ENCODE measurements at regions not wholly inside any gene's neighbourhood (a gene's known extent, or its start where the extent isn't known, plus 50 kb on each side); places are given as distances from the start of the nearest gene placed in this dataset.

- DNase-seq = no peak
Measured at GRCh38 chr5:136526791-136527190, 161.4 kb upstream of the TRPC7 start.

DNA sequence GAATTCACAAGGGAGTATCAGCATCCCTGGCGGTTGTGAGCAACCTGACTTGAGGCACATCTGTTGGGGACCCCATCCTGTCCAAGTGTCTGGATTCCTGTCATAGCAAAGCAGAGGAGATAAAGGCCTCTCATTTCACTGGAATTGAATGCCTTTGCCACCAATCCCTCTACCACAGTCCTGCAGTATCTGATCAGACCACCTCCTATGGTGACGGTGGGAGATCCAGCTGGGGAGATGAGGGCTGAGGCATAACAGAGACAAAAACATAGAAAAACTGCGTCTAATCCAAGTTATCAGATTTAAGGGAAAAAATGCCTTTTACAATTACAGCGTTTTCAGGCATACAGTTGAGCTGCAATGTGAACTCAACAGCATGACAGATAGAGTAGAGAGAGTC lies 160.7 kb upstream of the TRPC7 start:
- no peak for DNase-seq

- no peak for DNase-seq
Measured at GRCh38 chr5:136525597-136525996, 160.3 kb upstream of the TRPC7 start.

DNA sequence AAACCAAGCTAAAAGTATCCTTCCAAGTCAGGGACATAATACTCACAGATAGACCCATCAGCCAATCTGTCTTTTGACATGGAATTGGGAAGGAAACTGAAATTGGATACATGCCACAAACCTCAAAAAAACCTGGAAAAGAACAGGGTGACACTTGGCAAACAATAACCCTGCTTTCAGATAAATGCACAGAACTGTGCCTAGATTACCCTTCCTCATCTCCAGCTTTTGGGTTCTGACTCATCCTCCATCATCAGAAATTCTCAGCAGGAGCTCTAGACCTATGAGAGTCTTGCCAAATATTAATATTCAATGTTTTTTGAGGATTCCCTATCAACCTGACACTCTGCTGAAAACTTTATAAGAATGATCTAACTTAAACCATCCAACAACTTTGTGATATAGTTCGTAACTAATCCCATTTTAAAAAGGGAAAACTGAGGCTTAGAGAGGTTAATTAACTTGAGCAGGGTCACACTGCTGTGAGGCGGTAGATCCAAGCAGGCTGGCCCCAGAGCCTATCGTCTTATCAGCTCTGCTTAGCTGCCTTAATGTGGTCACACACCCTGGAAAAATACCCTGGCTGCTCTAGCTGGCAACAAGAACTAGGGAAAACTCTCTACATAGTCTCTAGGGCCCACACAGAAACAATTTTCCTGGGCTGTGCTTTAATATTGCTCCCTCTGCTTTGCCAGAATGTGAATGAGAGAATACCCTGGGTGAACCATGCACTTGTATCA lies 157.0 kb upstream of the TRPC7 start:
- no peak for DNase-seq

GRCh38 chr5:136521696-136522095 lies 156.4 kb upstream of the TRPC7 start:
- no peak for DNase-seq

GRCh38 chr5:136518814-136519213 lies 153.5 kb upstream of the TRPC7 start:
- DNase-seq = no peak

- DNase-seq = no peak
Measured at GRCh38 chr5:136518174-136518573, 152.8 kb upstream of the TRPC7 start.

DNA sequence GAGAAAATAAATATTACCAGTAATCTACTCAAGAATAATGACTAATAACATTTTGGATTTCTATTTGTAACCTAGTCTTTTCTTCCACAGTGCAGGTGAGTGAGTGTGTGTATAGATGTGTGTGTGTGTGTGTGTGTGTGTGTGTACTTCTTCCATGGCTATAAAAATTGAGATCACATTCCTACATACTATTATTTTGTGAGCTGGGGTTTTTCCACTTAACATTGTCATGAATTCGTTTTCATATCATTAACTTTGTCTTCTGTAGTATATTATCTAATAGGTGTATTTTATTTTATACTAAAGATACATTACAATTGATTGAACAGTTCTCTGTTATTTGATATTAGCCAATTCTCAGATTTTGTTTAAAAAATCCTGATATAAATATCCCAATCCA lies 152.4 kb upstream of the TRPC7 start:
- DNase-seq = no peak

DNA sequence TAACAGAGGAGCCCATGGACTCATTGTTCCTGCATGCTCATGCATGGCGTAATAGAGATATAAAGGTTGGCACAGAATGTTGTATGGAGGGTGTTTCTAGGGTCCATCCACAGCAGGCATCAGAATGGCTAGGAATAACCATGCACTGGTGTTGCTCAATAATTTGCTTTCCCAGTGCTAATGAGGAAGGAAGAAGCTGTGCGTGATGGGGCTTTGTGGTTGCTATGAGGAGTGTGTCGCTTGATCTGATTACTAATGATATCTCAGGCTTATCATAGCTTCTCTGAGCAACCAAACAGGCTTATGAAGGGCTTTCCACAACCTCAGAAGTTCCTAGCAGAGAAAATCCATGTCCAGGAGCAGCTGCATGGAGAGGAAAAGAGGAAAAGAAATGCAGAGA lies 151.3 kb upstream of the TRPC7 start:
- no peak for DNase-seq

DNA sequence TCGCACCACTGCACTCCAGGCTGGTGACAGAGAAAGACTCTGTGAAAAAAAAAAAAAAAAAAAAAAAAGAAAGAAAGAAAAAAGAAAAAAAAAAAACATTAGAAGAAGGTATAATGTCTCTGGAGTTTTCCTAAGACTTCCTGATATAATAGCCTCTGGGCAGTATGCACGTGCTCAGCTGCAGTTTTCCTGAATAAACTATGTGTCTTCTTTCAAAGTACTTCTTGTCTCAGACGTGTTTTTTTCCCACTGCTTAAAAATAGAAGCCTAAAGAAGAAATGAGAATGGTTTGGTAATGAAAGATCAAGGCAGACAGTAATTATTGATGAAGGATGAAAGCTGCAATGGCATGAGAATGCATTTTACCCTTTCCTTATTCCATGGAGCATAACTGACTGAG lies 148.1 kb upstream of the TRPC7 start:
- no peak for DNase-seq

GRCh38 chr5:136511046-136511445 lies 145.7 kb upstream of the TRPC7 start:
- DNase-seq = no peak

DNA sequence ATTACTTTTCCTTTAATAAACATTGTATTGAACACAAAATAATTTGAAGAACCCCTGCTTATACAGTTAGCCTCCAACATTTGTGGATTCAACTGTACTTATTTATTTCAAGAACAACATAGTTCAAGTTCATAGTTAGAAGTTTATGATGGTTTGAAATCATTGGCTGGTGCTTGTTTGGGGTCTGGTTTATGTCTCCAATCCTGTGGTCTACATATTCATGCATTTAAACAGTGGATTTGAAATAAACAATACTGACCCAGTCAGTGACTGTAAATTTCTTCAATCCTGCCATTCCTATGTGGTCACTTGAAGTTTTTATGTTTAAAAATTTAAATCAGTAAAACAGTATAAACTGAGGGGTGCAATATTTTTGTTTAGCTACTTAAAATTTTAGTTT lies 145.1 kb upstream of the TRPC7 start:
- no peak for DNase-seq

DNA sequence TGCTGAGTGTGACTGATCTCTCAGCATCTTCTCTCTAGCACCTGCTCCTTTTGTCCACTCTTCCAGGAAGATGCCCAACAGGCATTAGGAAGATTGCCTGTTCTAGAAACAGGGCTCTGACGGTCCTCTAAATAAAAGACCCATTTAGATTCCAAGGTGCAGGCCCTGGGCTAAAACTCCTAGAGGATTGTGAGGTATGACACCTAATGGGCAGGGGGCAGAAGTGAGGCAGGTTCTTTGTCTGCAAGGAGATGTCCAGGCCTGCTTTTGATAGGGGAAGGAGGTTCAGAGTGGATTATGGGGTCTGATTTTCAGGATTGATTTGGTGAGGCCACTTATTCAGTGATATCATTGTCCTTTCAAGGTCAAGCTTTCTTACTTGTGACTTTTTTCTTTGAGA lies 140.8 kb upstream of the TRPC7 start:
- DNase-seq = no peak

DNA sequence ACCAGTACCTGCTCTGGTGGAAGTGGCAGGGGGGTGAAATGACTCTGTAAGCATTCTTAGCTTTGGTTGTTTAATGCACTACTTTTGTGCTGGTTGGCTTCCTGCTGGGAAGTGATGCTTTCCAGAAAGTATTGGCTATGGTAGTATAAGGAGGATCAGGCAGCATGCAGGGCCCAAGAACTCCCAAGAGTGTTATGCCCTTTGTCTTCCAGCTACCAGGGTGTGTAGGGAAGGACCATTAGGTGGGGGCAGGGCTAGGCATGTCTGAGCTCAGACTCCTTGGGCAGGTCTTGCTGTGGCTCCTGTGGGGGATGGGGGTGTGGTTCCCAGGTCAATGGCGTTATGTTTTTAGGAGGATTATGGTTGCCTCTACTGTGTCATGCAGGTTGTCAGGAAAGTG lies 135.8 kb upstream of the TRPC7 start:
- no peak for DNase-seq

DNA sequence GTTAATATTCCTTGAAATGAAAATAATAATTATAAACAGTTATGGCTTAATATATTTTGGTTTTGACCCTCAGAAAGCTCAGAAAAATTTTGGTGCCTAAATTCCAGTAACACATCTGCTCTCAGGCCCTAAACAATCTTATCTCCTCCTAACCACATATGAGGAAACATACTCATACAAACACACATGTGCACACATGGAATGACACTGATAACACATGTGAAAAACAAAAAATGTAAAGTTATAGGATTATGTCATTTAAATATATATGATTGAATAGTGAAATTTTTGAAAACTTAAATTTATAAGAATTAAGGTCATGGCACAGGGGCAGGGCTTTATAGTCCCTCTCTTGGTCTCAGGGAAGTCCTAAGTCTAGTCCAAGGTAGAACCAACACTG lies 127.2 kb upstream of the TRPC7 start:
- DNase-seq = no peak

GRCh38 chr5:136491806-136492205 lies 126.5 kb upstream of the TRPC7 start:
- DNase-seq = no peak

- no peak for DNase-seq
Measured at GRCh38 chr5:136484808-136485325, 119.5 kb upstream of the TRPC7 start.

DNA sequence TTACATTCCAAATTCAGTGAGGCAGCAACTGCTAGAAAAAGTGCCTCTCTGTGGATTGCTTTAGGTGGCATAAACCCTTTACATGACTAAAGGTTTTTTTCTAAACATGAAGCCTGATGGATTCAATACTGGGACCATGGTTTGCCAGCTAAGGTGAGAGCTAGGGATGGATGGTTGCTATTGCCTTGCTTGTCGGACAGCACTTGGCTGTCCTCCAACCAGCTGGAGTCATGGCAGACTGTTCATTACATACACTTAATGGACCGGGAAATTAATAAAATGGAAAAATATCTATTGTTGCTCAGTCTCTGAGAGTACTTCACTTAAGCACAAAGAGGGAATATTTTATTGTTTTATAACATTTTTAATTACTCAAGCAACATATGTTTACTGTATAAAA lies 116.9 kb upstream of the TRPC7 start:
- no peak for DNase-seq

DNA sequence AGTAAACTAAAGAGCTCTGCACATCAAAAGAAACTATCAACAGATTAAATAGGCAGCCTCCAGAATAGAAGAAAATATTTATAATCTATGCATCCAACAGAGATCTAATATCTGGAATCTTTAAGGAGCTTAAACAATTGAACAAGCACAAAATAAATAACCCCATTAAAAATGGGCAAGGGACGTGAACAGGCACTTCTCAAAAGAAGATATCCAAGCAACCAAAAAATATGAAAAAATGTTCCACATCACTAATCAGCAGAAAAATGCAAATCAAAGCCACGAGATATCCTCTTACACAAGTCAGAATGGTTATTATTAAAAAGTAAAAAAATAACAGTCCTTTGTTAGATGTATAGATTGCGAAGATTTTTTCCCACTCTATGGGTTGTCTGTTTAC lies 109.1 kb upstream of the TRPC7 start:
- DNase-seq = no peak

DNA sequence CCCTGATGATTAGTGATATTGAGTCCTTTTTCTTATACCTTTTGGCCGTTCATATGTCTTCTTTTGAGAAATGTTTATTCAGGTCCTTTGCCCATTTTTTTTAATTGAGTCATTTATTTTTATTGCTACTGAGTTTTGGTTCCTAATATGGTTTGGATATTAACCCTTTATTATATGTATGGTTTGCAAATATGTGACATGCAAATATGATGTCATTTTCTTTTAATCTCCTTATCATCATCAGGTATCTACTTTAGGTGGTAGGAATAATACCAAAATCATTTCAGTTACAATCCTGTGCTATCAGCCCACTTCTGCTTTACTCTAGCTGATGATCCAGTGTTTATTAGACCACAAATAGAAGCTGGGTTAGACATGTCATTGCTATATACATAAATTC lies 102.3 kb upstream of the TRPC7 start:
- no peak for DNase-seq

GRCh38 chr5:136466041-136466415 lies 100.7 kb upstream of the TRPC7 start:
- DNase-seq = no peak

DNA sequence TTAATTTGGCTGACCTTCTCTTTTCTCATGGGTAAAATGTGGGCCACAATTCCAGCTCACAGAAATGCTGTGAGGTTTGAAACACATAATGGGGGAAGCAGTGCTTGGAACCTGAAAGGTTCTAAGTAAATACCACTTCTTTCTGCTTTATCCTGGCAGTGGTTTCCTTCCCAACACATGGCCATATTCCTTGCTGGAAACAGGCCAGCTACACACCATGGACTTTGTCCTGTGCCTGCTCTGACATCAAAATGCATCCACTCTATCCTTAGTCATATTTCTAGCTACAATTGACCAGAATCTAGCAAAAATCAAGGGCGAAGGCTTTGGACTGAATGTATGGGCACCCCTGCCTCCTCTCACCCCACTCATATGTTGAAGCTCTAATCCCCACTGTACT lies 93.1 kb upstream of the TRPC7 start:
- DNase-seq = no peak

DNA sequence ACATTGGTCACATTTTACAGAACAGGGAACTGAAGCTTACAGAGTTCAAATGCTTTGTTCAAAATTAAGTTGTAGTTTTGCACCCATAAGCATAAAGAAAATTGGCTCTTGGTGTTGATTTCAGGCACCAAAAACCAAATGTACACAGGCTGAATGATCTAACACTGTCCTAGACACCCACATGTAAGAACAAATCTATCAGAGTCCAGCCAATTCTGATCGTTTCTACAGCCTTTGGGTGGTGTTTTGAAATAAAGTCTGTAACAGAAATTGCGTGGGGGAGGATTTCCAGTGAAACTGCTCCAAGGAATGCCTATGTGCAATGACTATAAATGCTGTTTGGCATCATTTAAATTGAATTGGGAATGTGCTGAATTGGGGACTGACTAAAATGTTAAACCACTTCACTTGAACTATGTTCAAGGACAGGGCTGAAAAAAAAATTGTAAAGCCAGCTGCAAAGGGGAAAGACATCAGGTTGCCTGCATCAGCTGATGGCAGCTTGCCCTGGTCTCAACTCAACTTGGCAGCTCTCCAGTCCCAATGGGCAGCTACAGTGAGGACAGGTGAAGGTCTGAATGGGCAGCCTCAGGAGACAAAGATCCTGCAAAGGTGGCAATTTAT lies 92.2 kb upstream of the TRPC7 start:
- peak; percentile 91 for DNase-seq

DNA sequence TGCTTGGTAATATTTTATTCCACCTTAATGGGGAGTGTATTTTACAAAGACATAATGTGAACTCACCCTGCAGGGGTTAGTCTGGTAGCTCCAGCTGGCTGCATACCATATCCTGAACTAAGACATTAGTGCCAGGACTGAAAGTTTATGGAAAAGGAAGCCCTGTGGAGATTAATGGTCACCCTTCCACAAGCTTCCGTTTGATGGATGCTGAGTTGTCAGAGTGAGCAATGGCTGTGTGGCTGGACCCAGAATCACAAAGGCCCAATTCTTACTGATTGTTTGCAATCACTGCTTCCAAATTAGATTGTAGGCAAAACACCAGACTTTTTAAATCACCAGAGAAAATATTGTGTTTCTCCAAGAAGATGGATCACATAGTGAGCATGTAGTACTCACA lies 90.1 kb upstream of the TRPC7 start:
- DNase-seq = no peak
